H9 (cell line): ENCODE measurements at regions not wholly inside any gene's neighbourhood (a gene's known extent, or its start where the extent isn't known, plus 50 kb on each side); places are given as distances from the start of the nearest gene placed in this dataset.

Experiments used
- DNase-seq: peaks from one replicate; pipeline ENCODE4 v3.0.0-alpha.2; 2017
- H2AFZ ChIP-seq: one replicate; pipeline ENCODE4 v1.6.1; 2013; ENCODE audit warnings: mild to moderate bottlenecking, low read length, control low read depth, moderate library complexity
- H2AK5ac ChIP-seq: 2 replicates; pipeline ENCODE4 v1.6.1; 2013; ENCODE audit warnings: low read length, control low read depth, mixed read lengths; ENCODE audit not compliant: insufficient read length
- H2BK120ac ChIP-seq: one replicate; pipeline ENCODE4 v1.6.1; 2013; ENCODE audit warnings: low read depth, mild to moderate bottlenecking, low read length, control low read depth, inconsistent platforms; ENCODE audit not compliant: poor library complexity, severe bottlenecking
- H2BK12ac ChIP-seq: 2 replicates; pipeline ENCODE4 v1.6.1; 2013; ENCODE audit warnings: low read length, control low read depth, mixed read lengths, low read depth; ENCODE audit not compliant: insufficient read length
- H2BK15ac ChIP-seq: 2 replicates; pipeline ENCODE4 v1.6.1; 2013; ENCODE audit warnings: low read depth, low read length, control low read depth
- H2BK20ac ChIP-seq: one replicate; pipeline ENCODE4 v1.6.1; 2013; ENCODE audit warnings: low read depth, mild to moderate bottlenecking, low read length, control low read depth, inconsistent platforms; ENCODE audit not compliant: poor library complexity, severe bottlenecking
- H2BK5ac ChIP-seq: 2 replicates; pipeline ENCODE4 v1.6.1; 2013; ENCODE audit warnings: low read length, control low read depth, mixed read lengths; ENCODE audit not compliant: insufficient read length
- H3K14ac ChIP-seq: 2 replicates; pipeline ENCODE4 v1.6.1; 2013; ENCODE audit warnings: low read length, control low read depth; ENCODE audit not compliant: insufficient read depth
- H3K18ac ChIP-seq: 2 replicates; pipeline ENCODE4 v1.6.1; 2013; ENCODE audit warnings: low read depth, mild to moderate bottlenecking, mixed read lengths, low read length, control low read depth; ENCODE audit not compliant: insufficient read length
- H3K23ac ChIP-seq: 2 replicates; pipeline ENCODE4 v1.6.1; 2013; ENCODE audit warnings: low read length, control low read depth, mixed read lengths, low read depth; ENCODE audit not compliant: insufficient read length
- H3K23me2 ChIP-seq: 2 replicates; pipeline ENCODE4 v1.6.1; 2013; ENCODE audit warnings: low read depth, mild to moderate bottlenecking, mixed read lengths, low read length, control low read depth; ENCODE audit not compliant: insufficient read length, poor library complexity, severe bottlenecking
- H3K27ac ChIP-seq: 2 replicates; pipeline ENCODE4 v1.5.1; 2013; ENCODE audit warnings: low read length, control low read depth, mixed read lengths, low read depth; ENCODE audit not compliant: insufficient read length
- H3K27me3 ChIP-seq: 2 replicates; pipeline ENCODE4 v1.6.1; 2013; ENCODE audit warnings: low read length, control low read depth, inconsistent platforms; ENCODE audit not compliant: insufficient read depth
- H3K4ac ChIP-seq: 2 replicates; pipeline ENCODE4 v1.6.1; 2013; ENCODE audit warnings: low read depth, mild to moderate bottlenecking, control low read depth, inconsistent platforms, low read length, moderate library complexity
- H3K4me1 ChIP-seq: 2 replicates; pipeline ENCODE4 v1.6.1; 2013; ENCODE audit warnings: low read length, control low read depth, inconsistent platforms; ENCODE audit not compliant: insufficient read depth
- H3K4me2 ChIP-seq: 2 replicates; pipeline ENCODE4 v1.6.1; 2013; ENCODE audit warnings: low read length, control low read depth, mixed read lengths; ENCODE audit not compliant: insufficient read length, insufficient read depth
- H3K56ac ChIP-seq: 2 replicates; pipeline ENCODE4 v1.6.1; 2013; ENCODE audit warnings: low read depth, mild to moderate bottlenecking, mixed read lengths, low read length, control low read depth; ENCODE audit not compliant: insufficient read length
- H3K79me1 ChIP-seq: 2 replicates; pipeline ENCODE4 v1.6.1; 2013; ENCODE audit warnings: low read depth, mild to moderate bottlenecking, moderate library complexity, low read length, control low read depth, inconsistent platforms; ENCODE audit not compliant: insufficient read depth, poor library complexity, severe bottlenecking
- H3K79me2 ChIP-seq: 2 replicates; pipeline ENCODE4 v1.6.1; 2013; ENCODE audit warnings: low read length, control low read depth, inconsistent platforms; ENCODE audit not compliant: insufficient read depth
- H3K9ac ChIP-seq: 2 replicates; pipeline ENCODE4 v1.6.1; 2013; ENCODE audit warnings: low read length, control low read depth, mixed read lengths; ENCODE audit not compliant: insufficient read length; ENCODE audit errors: extremely low read depth
- H3K9me3 ChIP-seq: one replicate; pipeline ENCODE4 v1.6.1; 2013; ENCODE audit warnings: low read depth, low read length, inconsistent platforms; ENCODE audit not compliant: control insufficient read depth
- H3T11ph ChIP-seq: one replicate; pipeline ENCODE4 v1.6.1; 2013; ENCODE audit warnings: mild to moderate bottlenecking, low read length, control low read depth, inconsistent platforms
- H4K20me1 ChIP-seq: one replicate; pipeline ENCODE4 v1.6.1; 2013; ENCODE audit not compliant: control insufficient read depth, insufficient read length, insufficient read depth
- H4K5ac ChIP-seq: 2 replicates; pipeline ENCODE4 v1.6.1; 2013; ENCODE audit warnings: low read depth, mild to moderate bottlenecking, mixed read lengths, low read length, control low read depth; ENCODE audit not compliant: insufficient read length
- H4K8ac ChIP-seq: replicated peaks from 2 replicates; pipeline ENCODE4 v1.6.1; 2013; ENCODE audit warnings: low read length, control low read depth, mixed read lengths, low read depth; ENCODE audit not compliant: insufficient read length
- H4K91ac ChIP-seq: 2 replicates; pipeline ENCODE4 v1.6.1; 2013; ENCODE audit warnings: low read depth, mild to moderate bottlenecking, moderate library complexity, mixed read lengths, low read length, control low read depth; ENCODE audit not compliant: insufficient read length
- H3K27ac Mint-ChIP-seq, 3 experiments: 2 replicates in 2 of 3; 3 replicates in 1 of 3; pipeline ENCODE4 v1.8.0; 2020 to 2021; ENCODE audit warnings: mixed read lengths in 3 of 3, mild to moderate bottlenecking in 1 of 3, moderate library complexity in 1 of 3
- H3K27me3 Mint-ChIP-seq: 2 replicates; pipeline ENCODE4 v1.8.0; 2021; ENCODE audit warnings: low read depth, mild to moderate bottlenecking, moderate library complexity, mixed read lengths
- H3K36me3 Mint-ChIP-seq, 3 experiments: 2 replicates in 2 of 3; 3 replicates in 1 of 3; pipeline ENCODE4 v1.8.0; 2020 to 2021; ENCODE audit warnings: low read depth in 3 of 3, mixed read lengths in 3 of 3; ENCODE audit not compliant: insufficient read depth in 1 of 3
- H3K4me1 Mint-ChIP-seq, 2 experiments: 2 replicates each; pipeline ENCODE4 v1.8.0; 2020; ENCODE audit warnings: mixed read lengths in 2 of 2
- H3K4me3 Mint-ChIP-seq, 2 experiments: 2 replicates in 1 of 2; 3 replicates in 1 of 2; pipeline ENCODE4 v1.8.0; 2020 to 2021; ENCODE audit warnings: mild to moderate bottlenecking in 2 of 2, mixed read lengths in 2 of 2, moderate library complexity in 1 of 2
- H3K9me3 Mint-ChIP-seq, 2 experiments: 2 replicates in 1 of 2; 3 replicates in 1 of 2; pipeline ENCODE4 v1.8.0; 2020; ENCODE audit warnings: mild to moderate bottlenecking in 2 of 2, mixed read lengths in 2 of 2, moderate library complexity in 1 of 2
- WGBS: extraction: QIAGEN DNeasy Blood & Tissue Kit; methylation state at CpG from one replicate; pipeline ENCODE4 v1.1.7; 2013; ENCODE audit warnings: missing lambda C conversion rate, low lambda C conversion rate, mixed read lengths; ENCODE audit not compliant: insufficient read length; ENCODE audit errors: extremely low coverage; 5-methylcytosine and 5-hydroxymethylcytosine counted together
- TF ChIP-seq, protein P1 (sequence below): fragments of 200-600 bp; sonication (generic); conservative IDR thresholded peaks from 3 replicates; pipeline ENCODE4 v1.8.0; 2021; ENCODE audit warnings: antibody characterized with exemption, mild to moderate bottlenecking

DNA sequence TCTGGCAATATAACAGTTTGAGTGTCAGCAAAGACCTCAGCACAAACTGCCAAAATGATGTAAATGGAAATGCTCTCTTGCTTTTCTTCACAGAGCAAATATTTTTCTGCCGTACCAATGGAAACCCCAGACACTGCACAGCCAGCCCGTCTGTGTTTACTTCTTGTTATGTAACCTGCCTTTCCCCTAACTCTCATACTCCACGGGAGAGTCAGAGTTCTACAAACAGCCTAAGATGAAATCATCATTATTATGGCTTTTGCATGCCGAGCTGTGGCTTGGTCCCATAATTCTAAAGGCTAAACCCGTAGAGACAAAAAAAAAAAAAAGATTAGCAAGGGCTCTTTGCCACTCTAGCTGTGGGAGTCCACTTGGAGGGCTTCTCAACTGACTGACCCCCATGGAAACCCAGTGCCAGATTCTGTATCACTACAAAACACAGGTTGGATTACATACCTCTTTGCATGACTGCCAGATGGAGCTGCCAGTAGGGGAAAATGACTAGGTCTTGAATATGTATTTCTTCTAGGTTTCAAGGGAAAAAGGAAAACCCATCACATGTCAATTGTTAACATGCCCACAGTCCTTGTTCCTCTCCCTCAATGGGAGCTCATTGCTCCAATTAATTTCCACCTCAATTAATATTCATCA lies 197.2 kb upstream of the CNKSR2 start:
- Histone ChIP-seq H3K4me1 (peaks cover 3% of the 10 kb centered on the region; the same call in 1 of the 2 replicates), H2BK15ac (no peak overlapping the region), H3K4me2 (no peak overlapping the region), H3K4ac (no peak overlapping the region), H2BK5ac (no peak overlapping the region), H4K20me1 (no peaks in the 10 kb centered on the region), H3K56ac (no peak overlapping the region), H3K9ac (no peak overlapping the region), H3K9me3 (peaks cover 29% of the 10 kb centered on the region), H3T11ph (no peak overlapping the region), H2AFZ (no peak overlapping the region), H3K14ac (no peak overlapping the region), H3K23me2 (no peaks in the 10 kb centered on the region), H3K27ac (no peak overlapping the region), H2AK5ac (no peak overlapping the region), H3K79me1 (no peaks in the 10 kb centered on the region), H3K79me2 (no peaks in the 10 kb centered on the region), H3K23ac (no peak overlapping the region), H2BK120ac (no peak overlapping the region), H4K91ac (no peak overlapping the region), H4K5ac (no peak overlapping the region), H2BK12ac (no peak overlapping the region), H3K18ac (no peak overlapping the region), H2BK20ac (no peak overlapping the region), H3K27me3 (no peaks in the 10 kb centered on the region), H4K8ac (no peak overlapping the region)
- Mint-ChIP-seq H3K27ac (no peak overlapping the region), H3K27me3 (no peaks in the 10 kb centered on the region), H3K4me3 (no peak overlapping the region), H3K4me1 (peaks cover 17 to 18% of the 10 kb centered on the region in 2 experiments), H3K36me3 (peaks cover 0 to 3% (median 0%) of the 10 kb centered on the region in 3 experiments; a peak in 1 of 7 replicates), H3K9me3 (peaks cover 0 to 31% of the 10 kb centered on the region in 2 experiments; a peak in 3 of 5 replicates)
- TF ChIP-seq, protein P1, sequence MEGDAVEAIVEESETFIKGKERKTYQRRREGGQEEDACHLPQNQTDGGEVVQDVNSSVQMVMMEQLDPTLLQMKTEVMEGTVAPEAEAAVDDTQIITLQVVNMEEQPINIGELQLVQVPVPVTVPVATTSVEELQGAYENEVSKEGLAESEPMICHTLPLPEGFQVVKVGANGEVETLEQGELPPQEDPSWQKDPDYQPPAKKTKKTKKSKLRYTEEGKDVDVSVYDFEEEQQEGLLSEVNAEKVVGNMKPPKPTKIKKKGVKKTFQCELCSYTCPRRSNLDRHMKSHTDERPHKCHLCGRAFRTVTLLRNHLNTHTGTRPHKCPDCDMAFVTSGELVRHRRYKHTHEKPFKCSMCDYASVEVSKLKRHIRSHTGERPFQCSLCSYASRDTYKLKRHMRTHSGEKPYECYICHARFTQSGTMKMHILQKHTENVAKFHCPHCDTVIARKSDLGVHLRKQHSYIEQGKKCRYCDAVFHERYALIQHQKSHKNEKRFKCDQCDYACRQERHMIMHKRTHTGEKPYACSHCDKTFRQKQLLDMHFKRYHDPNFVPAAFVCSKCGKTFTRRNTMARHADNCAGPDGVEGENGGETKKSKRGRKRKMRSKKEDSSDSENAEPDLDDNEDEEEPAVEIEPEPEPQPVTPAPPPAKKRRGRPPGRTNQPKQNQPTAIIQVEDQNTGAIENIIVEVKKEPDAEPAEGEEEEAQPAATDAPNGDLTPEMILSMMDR, result no peak
- WGBS, result no CpG with 5 or more reads among the region's 5 CpGs
- DNase-seq, result no peak
